GM12878 (cell line): ENCODE measurements at regions not wholly inside any gene's neighbourhood (a gene's known extent, or its start where the extent isn't known, plus 50 kb on each side); places are given as distances from the start of the nearest gene placed in this dataset.

Experiments used
- ATAC-seq: fragments of 200-7000 bp; cut with Tn5 transposase; 3 replicates; pipeline ENCODE4 v1.9.1; 2020; ENCODE audit warnings: mild to moderate bottlenecking, moderate library complexity
- BruUV-seq: library from RNA; stranded (reverse); fragments of 400-500 nt; replicated peaks from 2 replicates; lab custom pipeline; 2021; lab: Mats Ljungman, UMichigan
- CTCF ChIA-PET: fragments of 300-600 bp; sonication (Branson Sonifier 250); formaldehyde crosslinking; extraction: SDS; loops from one replicate; lab custom pipeline; 2021; ENCODE audit warnings: inconsistent platforms; lab: Yijun Ruan, JAX
- POLR2A ChIA-PET: fragments of 350-600 bp; formaldehyde crosslinking; extraction: SDS; loops from one replicate; lab custom pipeline; 2021; ENCODE audit warnings: inconsistent platforms; lab: Charles Lee
- RAD21 ChIA-PET: fragments of 300-600 bp; sonication (Branson Sonifier 250); formaldehyde crosslinking; loops from one replicate; lab custom pipeline; 2023; ENCODE audit warnings: antibody characterized with exemption; ENCODE audit not compliant: unreplicated experiment; lab: Charles Lee
- SMC1A ChIA-PET: fragments of 300-600 bp; sonication (Branson Sonifier 250); formaldehyde crosslinking; loops from one replicate; lab custom pipeline; 2023; ENCODE audit not compliant: unreplicated experiment, uncharacterized antibody; lab: Charles Lee
- DNase-seq: peaks from one replicate; pipeline ENCODE4 v3.0.0-alpha.2; 2011; ENCODE audit warnings: low read depth, low spot score
- FAIRE-seq: peaks from 3 replicates; lab custom pipeline; 2011; peaks lifted over from hg19 to GRCh38; lab: Jason Lieb, UNC
- H2AFZ ChIP-seq: 2 replicates; pipeline ENCODE4 v1.6.0; 2011; ENCODE audit warnings: low read depth, low read length, control low read depth; ENCODE audit not compliant: control insufficient read depth
- H3K27ac ChIP-seq: 2 replicates; pipeline ENCODE4 v1.5.1; 2011; ENCODE audit warnings: control low read depth; ENCODE audit not compliant: control insufficient read depth, insufficient read depth
- H3K27me3 ChIP-seq, 2 experiments: replicated peaks in 1 of 2; 2 replicates each; pipeline versions ENCODE4 v1.6.0 to v1.6.1; 2011; ENCODE audit warnings: low read length in 1 of 2; ENCODE audit not compliant: control insufficient read depth in 2 of 2, insufficient read depth in 2 of 2
- H3K36me3 ChIP-seq, 2 experiments: 2 replicates each; pipeline ENCODE4 v1.5.1; 2011; ENCODE audit warnings: low read length in 1 of 2; ENCODE audit not compliant: control insufficient read depth in 2 of 2, insufficient read depth in 2 of 2
- H3K4me1 ChIP-seq: 2 replicates; pipeline ENCODE4 v1.6.1; 2011; ENCODE audit warnings: mild to moderate bottlenecking, low read length, moderate library complexity, mixed read lengths; ENCODE audit not compliant: control insufficient read depth, insufficient read depth
- H3K4me2 ChIP-seq: 2 replicates; pipeline ENCODE4 v1.6.0; 2011; ENCODE audit warnings: control low read depth; ENCODE audit not compliant: control insufficient read depth, insufficient read depth
- H3K4me3 ChIP-seq: fragments of 200-600 bp; sonication (generic); 2 replicates; pipeline ENCODE4 v1.5.1; 2016
- H3K79me2 ChIP-seq: 2 replicates; pipeline ENCODE4 v1.6.0; 2011; ENCODE audit warnings: low read length; ENCODE audit not compliant: control insufficient read depth, insufficient read depth
- H3K9ac ChIP-seq: 2 replicates; pipeline ENCODE4 v1.8.0; 2011; ENCODE audit warnings: low read length, control low read depth, mixed read lengths; ENCODE audit not compliant: control insufficient read depth, insufficient read depth
- H3K9me3 ChIP-seq: replicated peaks from 3 replicates; pipeline ENCODE4 v1.5.1; 2011; ENCODE audit warnings: mild to moderate bottlenecking, low read length; ENCODE audit not compliant: control insufficient read depth, insufficient read depth
- H4K20me1 ChIP-seq: 2 replicates; pipeline ENCODE4 v1.6.0; 2011; ENCODE audit not compliant: control insufficient read depth, insufficient read depth
- BHLHE40 ChIP-seq, 2 experiments: fragments of 450-650 bp in 1 of 2; IDR thresholded peaks; 2 replicates each; pipeline ENCODE4 v1.6.1; 2011 to 2017; ENCODE audit warnings: low read depth in 2 of 2, borderline replicate concordance in 1 of 2, improper control_type of control experiment in 1 of 2, low read length in 1 of 2, mild to moderate bottlenecking in 1 of 2
- CBX3 ChIP-seq: fragments of 200-600 bp; sonication (generic); IDR thresholded peaks from 2 replicates; pipeline ENCODE4 v1.6.1; 2016; ENCODE audit warnings: low read depth, borderline replicate concordance
- CHD4 ChIP-seq: fragments of 200-600 bp; sonication (generic); IDR thresholded peaks from 2 replicates; pipeline ENCODE4 v1.6.1; 2016; ENCODE audit warnings: mild to moderate bottlenecking
- CREB1 ChIP-seq: IDR thresholded peaks from 2 replicates; pipeline ENCODE4 v1.6.1; 2012; ENCODE audit warnings: low read depth, mild to moderate bottlenecking, inconsistent platforms
- EED ChIP-seq: sonication (generic); IDR thresholded peaks from 2 replicates; pipeline ENCODE4 v1.6.1; 2016; ENCODE audit warnings: antibody characterized with exemption, low read depth
- KAT2A ChIP-seq: conservative IDR thresholded peaks from 2 replicates; pipeline ENCODE4 v1.6.1; 2011; ENCODE audit warnings: low read depth, low read length; ENCODE audit not compliant: control insufficient read depth
- MTA2 ChIP-seq: fragments of 450-650 bp; IDR thresholded peaks from 2 replicates; pipeline ENCODE4 v1.6.1; 2016; ENCODE audit warnings: low read depth, mild to moderate bottlenecking, moderate library complexity
- PAX5 ChIP-seq: IDR thresholded peaks from 2 replicates; pipeline ENCODE4 v1.6.1; 2011; ENCODE audit warnings: low read depth, low read length, borderline replicate concordance
- REST ChIP-seq: IDR thresholded peaks from 2 replicates; pipeline ENCODE4 v1.6.1; 2012; ENCODE audit warnings: mild to moderate bottlenecking, low read depth, low read length
- SIX5 ChIP-seq: IDR thresholded peaks from 2 replicates; pipeline ENCODE4 v1.6.1; 2011; ENCODE audit warnings: mild to moderate bottlenecking, low read depth, low read length, moderate library complexity; ENCODE audit not compliant: severe bottlenecking
- in situ Hi-C: fragments of 300-500 bp; cut with MboI; formaldehyde crosslinking; loops from 9 replicates; pipeline ENCODE4 v1.14.3; 2018; ENCODE audit warnings: mixed read lengths
- intact Hi-C: fragments of 100-400 bp; cut with micrococcal nuclease; formaldehyde crosslinking; loops from one replicate; pipeline ENCODE4 v1.14.2; 2022; ENCODE audit not compliant: unreplicated experiment

DNA sequence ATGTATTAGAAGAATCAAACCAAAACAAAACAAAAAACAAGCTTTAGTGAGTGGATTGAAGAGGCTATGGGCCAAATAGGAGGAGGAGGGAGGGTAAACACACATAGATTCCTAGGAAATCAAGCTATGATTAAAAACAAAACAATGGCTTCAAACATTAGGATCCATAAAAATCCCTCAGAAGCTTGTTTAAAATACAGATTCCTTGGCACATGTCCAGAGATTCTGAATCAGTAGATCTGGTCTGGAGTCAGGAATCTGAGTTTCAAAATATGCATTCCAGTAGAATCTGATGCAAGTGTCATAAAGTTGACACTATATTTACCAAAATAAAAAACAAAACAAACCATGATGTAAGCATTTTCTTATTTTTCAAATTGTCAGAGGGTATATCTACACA lies 692.8 kb upstream of the SGCG start:
- intact Hi-C loops (no loop called here), in situ Hi-C loops (no loop called here)
- CTCF ChIA-PET = no interaction called here
- H3K4me1 ChIP-seq = no peaks in the 10 kb centered on the region
- no peaks in the 10 kb centered on the region for H3K27me3 ChIP-seq
- no peaks in the 10 kb centered on the region for H4K20me1 ChIP-seq
- SMC1A ChIA-PET = no interaction called here
- H2AFZ ChIP-seq = no peak overlapping the region
- ATAC-seq (no peak), DNase-seq (no peak), FAIRE-seq (no peak)
- no peak overlapping the region for H3K9ac ChIP-seq
- no peaks in the 10 kb centered on the region for H3K36me3 ChIP-seq
- no peak overlapping the region for H3K4me3 ChIP-seq
- RAD21 ChIA-PET = no interaction called here
- no peaks in the 10 kb centered on the region for H3K9me3 ChIP-seq
- BruUV-seq = no TSS peak
- no peak overlapping the region for H3K4me2 ChIP-seq
- POLR2A ChIA-PET = no interaction called here
- no peak for TF ChIP-seq CREB1
- TF ChIP-seq CHD4 = no peak
- TF ChIP-seq KAT2A = no peak
- no peak for TF ChIP-seq MTA2
- no peak for TF ChIP-seq CBX3
- TF ChIP-seq EED = no peak
- TF ChIP-seq PAX5 = no peak
- no peak for TF ChIP-seq REST
- no peak for TF ChIP-seq SIX5
- TF ChIP-seq BHLHE40 (IDR thresholded peaks at IDR 0.05; ENCODE audit: borderline replicate concordance in 1 of 2, low read depth in 2 of 2, low read length in 1 of 2) = no peak
- H3K79me2 ChIP-seq = no peaks in the 10 kb centered on the region
- H3K27ac ChIP-seq = no peak overlapping the region
